HL-60 (cell line): ENCODE measurements at regions not wholly inside any gene's neighbourhood (a gene's known extent, or its start where the extent isn't known, plus 50 kb on each side); places are given as distances from the start of the nearest gene placed in this dataset.

Experiments
- CTCF ChIP-seq: IDR thresholded peaks from one replicate; pipeline ENCODE4 v1.5.1; 2011; ENCODE audit warnings: low read length, control low read depth, inconsistent platforms; ENCODE audit not compliant: insufficient read depth
- GABPA ChIP-seq: IDR thresholded peaks from 2 replicates; pipeline ENCODE4 v1.6.1; 2012; ENCODE audit warnings: low read depth
- POLR2AphosphoS5 ChIP-seq: IDR thresholded peaks from 2 replicates; pipeline ENCODE4 v1.6.1; 2012; ENCODE audit warnings: low read depth

- TF ChIP-seq CTCF, result no peak
- no peak for TF ChIP-seq POLR2AphosphoS5
- TF ChIP-seq GABPA, result no peak
Measured at GRCh38 chr10:125548356-125548755, 134.6 kb downstream of the TEX36 start.
